ENCODE measurements at regions not wholly inside any gene's neighbourhood (a gene's known extent, or its start where the extent isn't known, plus 50 kb on each side); places are given as distances from the start of the nearest gene placed in this dataset.

- H3K27ac ChIP-seq, result no peak overlapping the region
- CTCF ChIA-PET, result no interaction called here
- no peak for DNase-seq (ENCODE audit: low spot score)
- POLR2A ChIA-PET (ENCODE audit: low non-redundant PET), result no interaction called here
- TF ChIP-seq CTCF (conservative IDR thresholded peaks at IDR 0.05; ENCODE audit: low read depth), result no peak
These were observed 377.3 kb downstream of the GASK1B start for GRCh38 chr4:157795495-157795894.

- H3K27ac ChIP-seq, result no peak overlapping the region
- ChIA-PET CTCF (no interaction called here), POLR2A (ENCODE audit: low non-redundant PET) (no interaction called here)
- TF ChIP-seq CTCF (conservative IDR thresholded peaks at IDR 0.05; ENCODE audit: low read depth), result no peak
- no peak for DNase-seq (ENCODE audit: low spot score)
These were observed 380.1 kb downstream of the GASK1B start for GRCh38 chr4:157792716-157793115.

- no peak overlapping the region for H3K27ac ChIP-seq
- CTCF ChIA-PET, result no interaction called here
- no peak for TF ChIP-seq CTCF (conservative IDR thresholded peaks at IDR 0.05; ENCODE audit: low read depth)
- POLR2A ChIA-PET (ENCODE audit: low non-redundant PET), result no interaction called here
- no peak for DNase-seq (ENCODE audit: low spot score)
These were observed 381.6 kb downstream of the GASK1B start for GRCh38 chr4:157791236-157791635.

GRCh38 chr4:157787618-157788017 lies 385.2 kb downstream of the GASK1B start:
- H3K27ac ChIP-seq, result no peak overlapping the region
- CTCF ChIA-PET, result no interaction called here
- no peak for DNase-seq (ENCODE audit: low spot score)

GRCh38 chr4:157781361-157781760 lies 391.5 kb downstream of the GASK1B start:
- TF ChIP-seq CTCF (conservative IDR thresholded peaks at IDR 0.05; ENCODE audit: low read depth), result no peak
- ChIA-PET CTCF (no interaction called here), POLR2A (ENCODE audit: low non-redundant PET) (no interaction called here)
- no peak for DNase-seq (ENCODE audit: low spot score)
- no peak overlapping the region for H3K27ac ChIP-seq

More at GRCh38 chr4:157787618-157788017, 385.2 kb downstream of the GASK1B start:
- POLR2A ChIA-PET (ENCODE audit: low non-redundant PET), result no interaction called here
- TF ChIP-seq CTCF (conservative IDR thresholded peaks at IDR 0.05; ENCODE audit: low read depth), result no peak

GRCh38 chr4:157779081-157779480 lies 393.7 kb downstream of the GASK1B start:
- ChIA-PET POLR2A (ENCODE audit: low non-redundant PET) (no interaction called here), CTCF (no interaction called here)
- no peak for TF ChIP-seq CTCF (conservative IDR thresholded peaks at IDR 0.05; ENCODE audit: low read depth)
- no peak overlapping the region for H3K27ac ChIP-seq
- DNase-seq (ENCODE audit: low spot score), result no peak

GRCh38 chr4:157776930-157777528 lies 395.8 kb downstream of the GASK1B start:
- no peak for TF ChIP-seq CTCF (conservative IDR thresholded peaks at IDR 0.05; ENCODE audit: low read depth)
- no peak for DNase-seq (ENCODE audit: low spot score)
- POLR2A ChIA-PET (ENCODE audit: low non-redundant PET), result no interaction called here
- no peak overlapping the region for H3K27ac ChIP-seq
- CTCF ChIA-PET, result no interaction called here

Measured in RWPE1 (cell line).